WERI-Rb-1 (cell line): ENCODE measurements at regions not wholly inside any gene's neighbourhood (a gene's known extent, or its start where the extent isn't known, plus 50 kb on each side); places are given as distances from the start of the nearest gene placed in this dataset.

ENCODE experiments used
- DNase-seq: peaks from one replicate; pipeline ENCODE4 v3.0.0-alpha.2; 2020
- H3K27ac ChIP-seq: fragments of 250-450 bp; sonication (Bioruptor Pico); 2 replicates; pipeline ENCODE4 v1.5.1; 2020; ENCODE audit warnings: mild to moderate bottlenecking, moderate library complexity
- H3K27me3 ChIP-seq: fragments of 250-450 bp; sonication (Bioruptor Pico); 2 replicates; pipeline ENCODE4 v1.5.1; 2021; ENCODE audit warnings: mild to moderate bottlenecking, low read depth, moderate library complexity; ENCODE audit not compliant: insufficient read depth, severe bottlenecking
- H3K36me3 ChIP-seq: fragments of 250-450 bp; sonication (Bioruptor Pico); 2 replicates; pipeline ENCODE4 v1.5.1; 2020; ENCODE audit warnings: mild to moderate bottlenecking, moderate library complexity
- H3K4me3 ChIP-seq: 2 replicates; pipeline ENCODE4 v1.5.1; 2011; ENCODE audit warnings: low read depth, mild to moderate bottlenecking, control low read depth, low read length
- H3K9me3 ChIP-seq: fragments of 250-450 bp; sonication (Bioruptor Pico); 2 replicates; pipeline ENCODE4 v1.5.1; 2021; ENCODE audit warnings: mild to moderate bottlenecking, moderate library complexity; ENCODE audit not compliant: severe bottlenecking
- TF ChIP-seq, protein P1 (sequence below): IDR thresholded peaks from 2 replicates; pipeline ENCODE4 v1.5.1; 2011; ENCODE audit warnings: low read depth, mild to moderate bottlenecking, control low read depth, inconsistent platforms, low read length

DNA sequence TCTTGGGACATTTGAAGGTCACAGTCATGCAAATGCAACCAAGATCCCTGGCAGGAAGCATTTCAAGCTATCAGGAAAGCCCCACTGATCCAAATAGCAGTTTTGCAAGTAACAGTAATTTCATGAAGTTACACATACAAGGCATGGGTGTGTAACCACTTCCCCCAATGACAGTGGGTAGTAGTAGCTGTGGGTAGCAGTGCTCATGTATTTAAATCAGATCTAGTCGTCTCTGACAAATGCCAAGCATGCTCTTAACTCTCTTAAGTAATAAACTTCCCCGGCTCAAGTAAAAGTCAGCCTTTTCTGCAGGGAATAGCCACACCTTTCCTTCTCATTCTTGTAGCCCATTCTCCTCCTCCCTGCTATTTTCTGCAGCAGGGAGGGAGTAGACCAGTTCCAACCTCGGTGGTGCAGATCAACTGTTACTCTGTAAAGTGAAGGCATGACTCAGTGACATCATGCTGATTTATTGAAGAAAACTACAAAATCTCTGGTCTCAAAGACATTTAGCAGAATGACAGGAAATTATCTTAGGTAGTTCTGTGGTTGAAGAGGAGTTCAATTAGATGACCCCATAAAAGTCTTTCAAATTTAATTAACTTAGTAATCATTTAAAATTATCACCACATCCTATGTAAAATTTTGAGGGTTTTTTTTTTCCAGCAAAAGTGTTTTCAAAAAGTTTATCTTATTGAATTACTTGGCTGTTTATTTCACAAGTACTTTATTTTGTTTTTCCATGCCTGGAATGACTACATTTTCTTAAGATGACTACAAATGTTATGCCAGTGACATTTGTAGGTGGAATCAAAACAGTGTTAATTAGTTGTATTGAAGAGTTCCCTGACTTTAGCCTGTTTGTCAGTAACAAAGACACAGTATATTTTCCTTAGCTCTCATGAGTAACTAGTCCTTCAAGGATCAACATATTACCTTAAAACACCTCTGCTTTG, 568.3 kb downstream of the INHBA start:
- TF ChIP-seq, protein P1, sequence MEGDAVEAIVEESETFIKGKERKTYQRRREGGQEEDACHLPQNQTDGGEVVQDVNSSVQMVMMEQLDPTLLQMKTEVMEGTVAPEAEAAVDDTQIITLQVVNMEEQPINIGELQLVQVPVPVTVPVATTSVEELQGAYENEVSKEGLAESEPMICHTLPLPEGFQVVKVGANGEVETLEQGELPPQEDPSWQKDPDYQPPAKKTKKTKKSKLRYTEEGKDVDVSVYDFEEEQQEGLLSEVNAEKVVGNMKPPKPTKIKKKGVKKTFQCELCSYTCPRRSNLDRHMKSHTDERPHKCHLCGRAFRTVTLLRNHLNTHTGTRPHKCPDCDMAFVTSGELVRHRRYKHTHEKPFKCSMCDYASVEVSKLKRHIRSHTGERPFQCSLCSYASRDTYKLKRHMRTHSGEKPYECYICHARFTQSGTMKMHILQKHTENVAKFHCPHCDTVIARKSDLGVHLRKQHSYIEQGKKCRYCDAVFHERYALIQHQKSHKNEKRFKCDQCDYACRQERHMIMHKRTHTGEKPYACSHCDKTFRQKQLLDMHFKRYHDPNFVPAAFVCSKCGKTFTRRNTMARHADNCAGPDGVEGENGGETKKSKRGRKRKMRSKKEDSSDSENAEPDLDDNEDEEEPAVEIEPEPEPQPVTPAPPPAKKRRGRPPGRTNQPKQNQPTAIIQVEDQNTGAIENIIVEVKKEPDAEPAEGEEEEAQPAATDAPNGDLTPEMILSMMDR: no peak
- no peak for DNase-seq

GRCh38 chr7:41133690-41134299, 569.1 kb downstream of the INHBA start:
- Histone ChIP-seq H3K9me3 (no peaks in the 10 kb centered on the region), H3K36me3 (no peaks in the 10 kb centered on the region), H3K4me3 (no peak overlapping the region), H3K27ac (no peak overlapping the region), H3K27me3 (peaks cover 50% of the 10 kb centered on the region)
- TF ChIP-seq, protein P1: no peak
- no peak for DNase-seq

More for the DNA sequence above, 568.3 kb downstream of the INHBA start:
- H3K4me3 ChIP-seq: no peak overlapping the region
- H3K27me3 ChIP-seq: peaks cover 50% of the 10 kb centered on the region
- H3K9me3 ChIP-seq: no peaks in the 10 kb centered on the region
- H3K27ac ChIP-seq: no peak overlapping the region
- H3K36me3 ChIP-seq: no peaks in the 10 kb centered on the region

DNA sequence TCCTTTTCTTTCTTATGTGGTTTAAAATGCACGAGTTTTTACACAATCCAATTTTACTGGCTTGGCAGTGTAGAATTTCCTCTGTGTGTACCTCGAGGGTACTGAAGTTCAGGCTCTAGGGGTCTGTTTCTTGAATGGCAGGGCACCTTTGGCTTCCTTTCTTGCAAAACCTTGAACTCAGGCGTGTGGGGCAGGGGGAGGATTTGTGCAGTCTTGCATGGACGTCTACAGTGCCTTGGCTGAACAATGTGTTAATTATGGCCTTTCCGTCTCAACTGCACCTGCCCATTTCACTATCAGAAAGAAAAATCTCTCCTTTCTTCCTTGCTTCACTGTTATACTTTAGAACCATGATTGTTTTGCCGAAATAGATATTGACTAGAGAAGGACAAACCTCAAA, 570.9 kb downstream of the INHBA start:
- H3K27ac ChIP-seq: no peak overlapping the region
- H3K4me3 ChIP-seq: no peak overlapping the region
- no peaks in the 10 kb centered on the region for H3K36me3 ChIP-seq
- no peaks in the 10 kb centered on the region for H3K9me3 ChIP-seq
- no peak for DNase-seq
- H3K27me3 ChIP-seq: peaks cover 48% of the 10 kb centered on the region
- TF ChIP-seq, protein P1: no peak

- no peak for DNase-seq
- peaks cover 42% of the 10 kb centered on the region for H3K27me3 ChIP-seq
- no peaks in the 10 kb centered on the region for H3K9me3 ChIP-seq
- no peak overlapping the region for H3K27ac ChIP-seq
- H3K36me3 ChIP-seq: no peaks in the 10 kb centered on the region
- TF ChIP-seq, protein P1: no peak
- no peak overlapping the region for H3K4me3 ChIP-seq
These were observed 572.2 kb downstream of the INHBA start for GRCh38 chr7:41130561-41131236.

GRCh38 chr7:41130086-41130485, 572.8 kb downstream of the INHBA start:
- Histone ChIP-seq H3K36me3 (no peaks in the 10 kb centered on the region), H3K27ac (no peak overlapping the region), H3K4me3 (no peak overlapping the region), H3K27me3 (peaks cover 40% of the 10 kb centered on the region), H3K9me3 (no peaks in the 10 kb centered on the region)
- no peak for DNase-seq
- TF ChIP-seq, protein P1: no peak
